Stimulated activated CD4-positive, alpha-beta T cell treated with anti-CD3 and anti-CD28 coated beads, TNF-alpha, amount 100 ng/mL, for 24 hours (primary cell): ENCODE measurements at regions not wholly inside any gene's neighbourhood (a gene's known extent, or its start where the extent isn't known, plus 50 kb on each side); places are given as distances from the start of the nearest gene placed in this dataset.

Source experiments
- DNase-seq, 3 experiments: peaks; one replicate each; pipeline ENCODE4 v3.0.0-alpha.2; 2020; ENCODE audit warnings: low read depth in 3 of 3

DNA sequence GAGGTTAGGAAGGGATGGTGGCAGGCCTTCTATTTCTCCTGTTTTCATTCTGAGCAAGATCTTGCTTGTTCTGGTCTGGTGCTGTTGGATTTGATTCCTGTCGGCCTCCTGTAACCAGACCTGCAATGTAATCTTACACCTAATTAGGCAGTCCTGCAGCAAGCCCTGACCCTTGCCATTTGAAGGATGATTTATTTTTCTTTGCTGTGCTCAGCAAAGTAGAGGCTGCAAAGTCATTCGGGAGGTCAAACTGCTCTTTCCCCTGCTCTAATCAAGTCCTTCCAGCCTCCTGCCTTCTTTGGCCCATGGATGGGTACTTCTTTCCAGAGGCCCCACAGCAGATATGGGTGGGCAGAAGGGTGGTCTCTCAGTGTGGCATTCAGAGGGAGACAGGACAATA is 417.7 kb upstream of the USP24 start:
- DNase-seq = no peak

- no peak for DNase-seq
Observed at GRCh38 chr1:55632058-55632457, 416.9 kb upstream of the USP24 start.

DNA sequence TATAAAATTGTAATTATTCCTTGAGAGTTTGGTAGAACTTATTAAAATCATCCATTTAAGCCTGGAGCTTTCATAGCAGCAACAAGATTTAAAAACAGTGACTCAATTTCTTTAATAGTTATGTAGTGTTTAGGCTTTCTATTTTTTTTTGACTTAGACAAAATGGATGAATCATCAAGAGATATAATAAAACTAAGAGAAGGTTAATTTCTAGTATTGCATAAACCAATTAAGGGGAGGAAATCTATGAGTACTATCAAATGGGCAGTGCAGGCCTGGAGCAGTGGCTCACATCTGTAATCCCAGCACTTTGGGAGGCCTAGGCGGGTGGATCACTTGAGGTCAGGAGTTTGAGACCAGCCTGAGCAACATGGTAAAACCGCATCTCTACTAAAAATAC is 416.3 kb upstream of the USP24 start:
- no peak for DNase-seq

DNA sequence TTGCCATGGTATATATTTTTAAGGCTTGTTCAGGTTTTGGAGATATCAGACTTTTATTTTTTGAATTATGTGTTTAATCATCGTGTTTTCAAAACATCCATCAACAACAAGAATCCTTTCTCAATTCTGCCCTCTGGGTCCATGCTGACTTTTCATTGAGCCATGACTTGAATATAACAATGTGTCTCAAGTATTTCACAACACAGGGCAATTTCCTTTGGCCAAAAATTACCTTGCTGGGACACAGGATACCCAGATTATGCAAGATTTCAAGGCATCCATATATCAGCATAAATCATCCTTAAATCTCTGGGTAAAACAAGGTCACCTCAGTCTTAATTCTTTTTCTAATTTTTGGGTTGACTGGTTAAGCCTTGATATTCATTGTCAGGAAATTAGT is 411.2 kb upstream of the USP24 start:
- no peak for DNase-seq

DNA sequence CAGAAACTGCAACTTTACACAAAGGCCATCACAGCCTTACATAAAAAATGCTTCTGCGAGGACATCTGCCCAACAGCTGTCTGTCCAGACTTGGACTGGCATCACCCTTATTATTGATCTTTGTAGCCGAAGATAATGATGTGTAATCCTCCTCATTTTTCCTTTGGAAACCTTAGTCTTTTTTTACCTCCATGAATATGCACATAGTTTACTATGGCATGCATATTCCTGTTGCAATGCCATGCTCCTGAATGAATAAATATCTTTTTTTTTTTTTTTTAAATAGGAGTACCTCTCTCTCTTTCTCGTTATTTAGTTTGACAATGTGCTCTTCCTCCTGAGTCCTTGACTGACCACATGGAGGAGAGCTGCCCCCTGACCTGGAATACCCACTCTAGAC is 409.6 kb upstream of the USP24 start:
- no peak for DNase-seq

GRCh38 chr1:55623311-55623710 is 408.1 kb upstream of the USP24 start:
- DNase-seq = no peak

- no peak for DNase-seq
Observed at GRCh38 chr1:55622074-55622473, 406.9 kb upstream of the USP24 start.

DNA sequence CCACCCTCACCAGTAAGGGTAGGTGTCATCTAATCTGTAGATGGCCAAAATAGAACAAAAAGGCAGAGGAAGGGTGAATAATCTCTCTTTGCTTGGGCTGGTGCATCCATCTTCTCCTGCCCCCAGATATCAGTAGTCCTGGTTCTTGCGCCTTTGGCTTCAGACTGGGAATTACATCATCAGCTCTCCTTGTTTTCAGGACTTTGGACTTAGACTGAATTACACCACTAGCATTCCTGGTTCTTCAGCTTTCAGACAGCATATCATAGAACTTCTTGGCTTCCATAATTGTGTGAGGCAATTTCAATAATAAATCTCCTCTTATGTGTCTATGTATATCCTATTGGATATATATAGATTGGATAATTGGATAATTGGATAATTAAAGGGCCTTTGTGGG is 403.0 kb upstream of the USP24 start:
- DNase-seq = no peak

- DNase-seq = no peak
Observed at GRCh38 chr1:55617288-55617982, 402.3 kb upstream of the USP24 start.

- no peak for DNase-seq
Observed at GRCh38 chr1:55612988-55613387, 397.8 kb upstream of the USP24 start.

DNA sequence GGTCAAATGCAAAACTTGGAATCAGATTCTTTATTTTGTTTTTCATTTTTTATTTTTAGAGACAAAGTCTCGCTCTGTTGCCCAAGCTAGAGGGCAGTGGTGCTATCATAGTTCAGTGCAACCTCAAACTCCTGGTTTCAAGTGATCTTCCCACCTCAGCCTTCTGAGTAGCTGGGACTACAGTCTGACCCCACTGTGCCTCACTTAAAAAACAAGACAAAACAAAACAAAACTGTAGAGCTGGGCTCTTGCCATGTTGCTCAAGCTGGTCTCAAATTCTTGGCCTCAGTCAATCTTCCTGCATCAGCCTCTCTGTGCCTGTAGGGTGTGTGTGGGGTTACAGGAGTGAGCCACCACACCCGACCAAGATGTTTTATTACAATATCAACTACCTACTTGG is 396.0 kb upstream of the USP24 start:
- no peak for DNase-seq

- no peak for DNase-seq
Observed at GRCh38 chr1:55610203-55610602, 395.0 kb upstream of the USP24 start.

DNA sequence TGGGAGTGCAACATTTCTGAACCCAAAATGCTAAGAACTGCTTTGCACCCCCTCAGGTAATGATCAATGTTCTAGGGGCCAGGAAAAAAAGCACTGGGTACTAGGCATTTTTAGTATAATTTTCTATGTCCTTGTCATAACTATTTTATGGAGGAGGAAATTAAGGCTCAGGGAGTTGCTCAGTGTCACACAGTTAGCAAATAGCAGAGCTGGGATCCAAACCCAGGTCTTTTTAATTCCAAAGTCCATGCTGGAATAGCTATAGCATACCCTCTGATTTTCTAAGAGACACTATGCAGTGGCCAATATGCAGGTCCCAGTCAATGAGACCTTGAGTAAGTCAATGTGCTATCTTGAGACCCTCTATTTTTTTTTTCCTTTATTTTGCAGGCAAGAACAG is 394.5 kb upstream of the USP24 start:
- DNase-seq = no peak

- DNase-seq = no peak
Observed at GRCh38 chr1:55605155-55605554, 390.0 kb upstream of the USP24 start.

- DNase-seq = no peak
Observed at GRCh38 chr1:55604749-55605148, 389.6 kb upstream of the USP24 start.

- no peak for DNase-seq
Observed at GRCh38 chr1:55604179-55604578, 389.0 kb upstream of the USP24 start.

DNA sequence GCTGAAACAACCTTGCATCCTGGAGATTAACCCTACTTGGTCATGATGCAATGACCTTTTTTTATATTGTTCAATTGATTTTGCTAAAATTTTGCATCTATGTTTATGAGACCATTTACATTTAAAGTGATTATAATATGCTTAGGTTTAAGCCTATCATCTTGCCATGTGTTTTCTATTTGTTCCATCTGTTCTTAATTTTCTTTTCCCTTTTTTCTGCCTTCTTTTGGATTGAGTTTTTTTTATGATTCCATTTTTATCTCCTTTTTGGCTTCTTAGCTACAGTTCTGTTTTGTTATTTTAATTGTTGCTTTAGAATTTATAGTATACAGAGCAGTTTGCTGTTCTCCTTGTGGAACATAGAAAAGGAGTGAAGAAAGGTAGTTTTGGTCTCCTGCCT is 385.1 kb upstream of the USP24 start:
- DNase-seq = no peak

GRCh38 chr1:55597910-55598309 is 382.7 kb upstream of the USP24 start:
- DNase-seq = no peak

DNA sequence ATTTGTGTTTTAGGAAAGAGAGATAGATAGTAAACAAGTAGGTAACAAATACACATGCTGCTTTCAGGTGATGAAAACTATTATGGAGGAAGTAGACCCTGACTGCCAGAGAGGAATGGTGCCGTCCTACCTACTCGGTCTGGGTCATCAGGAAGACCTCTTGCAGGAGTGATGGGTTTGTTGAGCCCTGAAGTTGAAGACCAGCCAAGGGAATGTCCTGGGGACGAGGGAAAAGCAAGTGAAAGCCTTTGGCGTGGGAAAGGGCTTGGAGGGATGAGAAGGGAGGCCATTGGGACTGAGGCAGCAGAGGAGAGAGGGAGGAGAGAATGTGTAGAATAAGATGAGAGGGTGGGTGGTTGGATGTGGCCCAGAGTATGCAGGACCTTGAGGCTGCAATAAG is 379.5 kb upstream of the USP24 start:
- DNase-seq = no peak

- DNase-seq = no peak
Observed at GRCh38 chr1:55593298-55593697, 378.1 kb upstream of the USP24 start.

- DNase-seq = no peak
Observed at GRCh38 chr1:55592122-55592521, 377.0 kb upstream of the USP24 start.

DNA sequence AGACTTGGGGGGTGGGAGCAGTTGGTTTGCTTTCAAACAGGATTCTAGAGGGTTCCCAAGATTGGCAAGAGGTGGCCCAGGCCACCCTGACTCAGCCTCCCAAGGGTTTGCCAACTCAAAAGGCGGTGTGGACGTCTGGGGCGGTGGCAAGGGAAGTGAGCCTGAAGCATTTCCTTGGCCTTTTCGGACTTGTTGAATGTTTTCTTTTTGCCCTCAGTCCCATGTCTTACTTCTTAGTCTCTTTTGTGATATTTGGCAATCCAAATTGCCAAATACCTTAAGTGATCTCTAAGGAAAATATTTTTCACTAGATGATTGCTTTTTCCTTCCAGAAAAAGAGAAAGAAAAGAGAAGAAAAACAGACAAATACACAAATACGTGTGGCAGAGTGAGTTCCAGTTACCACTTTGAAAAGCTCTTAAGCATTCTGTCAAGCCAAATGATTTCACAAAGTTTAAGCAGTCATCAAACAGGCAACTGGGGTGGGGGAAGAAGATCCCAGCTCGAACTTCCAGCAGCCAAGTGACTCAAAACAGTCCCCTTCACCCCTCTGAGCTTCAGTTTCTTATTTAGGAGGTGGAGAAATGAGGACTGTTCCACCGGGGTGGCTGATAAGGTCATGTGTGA is 374.6 kb upstream of the USP24 start:
- no peak for DNase-seq

DNA sequence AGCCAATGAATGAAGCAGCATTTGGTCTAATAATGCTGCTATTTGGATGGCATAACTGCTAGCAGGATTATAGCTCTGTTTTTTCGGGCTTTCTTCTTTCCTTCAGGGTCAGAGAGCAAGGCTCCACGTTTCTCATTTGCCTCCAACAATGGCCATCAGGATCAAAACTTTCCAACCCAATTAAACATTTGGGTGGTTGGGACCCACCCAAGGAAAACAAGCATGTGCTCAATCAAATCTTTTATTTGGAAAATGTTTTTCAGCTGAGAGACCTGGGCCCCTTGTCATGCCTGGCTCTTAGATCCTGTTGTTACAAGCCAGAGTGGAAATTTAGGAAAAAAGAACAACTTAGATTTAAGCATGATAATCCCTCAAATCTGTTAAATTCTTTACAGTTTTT is 373.1 kb upstream of the USP24 start:
- no peak for DNase-seq

GRCh38 chr1:55586771-55587170 is 371.6 kb upstream of the USP24 start:
- DNase-seq = no peak
